ENCODE measurements at regions not wholly inside any gene's neighbourhood (a gene's known extent, or its start where the extent isn't known, plus 50 kb on each side); places are given as distances from the start of the nearest gene placed in this dataset.

GRCh38 chr2:226079196-226079595 lies 679.7 kb downstream of the NYAP2 start:
- DNase-seq (ENCODE audit: low read depth): no peak

GRCh38 chr2:226078666-226079065 lies 679.2 kb downstream of the NYAP2 start:
- no peak for DNase-seq (ENCODE audit: low read depth)

- DNase-seq (ENCODE audit: low read depth): no peak
Measured at GRCh38 chr2:226077841-226078240, 678.3 kb downstream of the NYAP2 start.

- no peak for DNase-seq (ENCODE audit: low read depth)
Measured at GRCh38 chr2:226077031-226077430, 677.5 kb downstream of the NYAP2 start.

- DNase-seq (ENCODE audit: low read depth): no peak
Measured at GRCh38 chr2:226076529-226076928, 677.0 kb downstream of the NYAP2 start.

GRCh38 chr2:226074391-226074790 lies 674.9 kb downstream of the NYAP2 start:
- DNase-seq (ENCODE audit: low read depth): no peak

GRCh38 chr2:226073496-226074160 lies 674.1 kb downstream of the NYAP2 start:
- DNase-seq (ENCODE audit: low read depth): no peak

- DNase-seq (ENCODE audit: low read depth): no peak
Measured at GRCh38 chr2:226066873-226067272, 667.4 kb downstream of the NYAP2 start.

- DNase-seq (ENCODE audit: low read depth): no peak
Measured at GRCh38 chr2:226066391-226066790, 666.9 kb downstream of the NYAP2 start.

- DNase-seq (ENCODE audit: low read depth): no peak
Measured at GRCh38 chr2:226064932-226065570, 665.5 kb downstream of the NYAP2 start.

- no peak for DNase-seq (ENCODE audit: low read depth)
Measured at GRCh38 chr2:226063704-226064440, 664.4 kb downstream of the NYAP2 start.

GRCh38 chr2:226059961-226060627 lies 660.6 kb downstream of the NYAP2 start:
- DNase-seq (ENCODE audit: low read depth): no peak

- DNase-seq (ENCODE audit: low read depth): no peak
Measured at GRCh38 chr2:226057914-226058313, 658.4 kb downstream of the NYAP2 start.

GRCh38 chr2:226057365-226057764 lies 657.9 kb downstream of the NYAP2 start:
- DNase-seq (ENCODE audit: low read depth): no peak

GRCh38 chr2:226052772-226053416 lies 653.4 kb downstream of the NYAP2 start:
- no peak for DNase-seq (ENCODE audit: low read depth)

GRCh38 chr2:226050822-226051221 lies 651.3 kb downstream of the NYAP2 start:
- no peak for DNase-seq (ENCODE audit: low read depth)

- no peak for DNase-seq (ENCODE audit: low read depth)
Measured at GRCh38 chr2:226048611-226049010, 649.1 kb downstream of the NYAP2 start.

- no peak for DNase-seq (ENCODE audit: low read depth)
Measured at GRCh38 chr2:226045080-226045479, 645.6 kb downstream of the NYAP2 start.

GRCh38 chr2:226040344-226040900 lies 640.9 kb downstream of the NYAP2 start:
- no peak for DNase-seq (ENCODE audit: low read depth)

- no peak for DNase-seq (ENCODE audit: low read depth)
Measured at GRCh38 chr2:226037526-226037925, 638.0 kb downstream of the NYAP2 start.

GRCh38 chr2:226031647-226032501 lies 632.4 kb downstream of the NYAP2 start:
- no peak for DNase-seq (ENCODE audit: low read depth)
